Astrocyte of the cerebellum (primary cell): ENCODE measurements at regions not wholly inside any gene's neighbourhood (a gene's known extent, or its start where the extent isn't known, plus 50 kb on each side); places are given as distances from the start of the nearest gene placed in this dataset.

Experiments
- DNase-seq: peaks from one replicate; pipeline ENCODE4 v3.0.0-alpha.2; 2011; ENCODE audit warnings: low read depth
- H3K4me3 ChIP-seq: 2 replicates; pipeline ENCODE4 v1.5.1; 2011; ENCODE audit warnings: mild to moderate bottlenecking, low read depth, low read length, moderate library complexity
- CTCF ChIP-seq: IDR thresholded peaks from 2 replicates; pipeline ENCODE4 v1.5.1; 2012; ENCODE audit warnings: low read length, low read depth, moderate library complexity, mild to moderate bottlenecking; ENCODE audit errors: missing control alignments
- in situ Hi-C: cut with HindIII; loops from 2 replicates; pipeline ENCODE4 v1.10.0; 2017; ENCODE audit warnings: low sequenced_read_pairs

GRCh38 chr6:223136-223535, 69.2 kb upstream of the DUSP22 start:
- no peak overlapping the region for H3K4me3 ChIP-seq
- TF ChIP-seq CTCF, result no peak
- no peak for DNase-seq
- in situ Hi-C loops, result no loop called here

DNA sequence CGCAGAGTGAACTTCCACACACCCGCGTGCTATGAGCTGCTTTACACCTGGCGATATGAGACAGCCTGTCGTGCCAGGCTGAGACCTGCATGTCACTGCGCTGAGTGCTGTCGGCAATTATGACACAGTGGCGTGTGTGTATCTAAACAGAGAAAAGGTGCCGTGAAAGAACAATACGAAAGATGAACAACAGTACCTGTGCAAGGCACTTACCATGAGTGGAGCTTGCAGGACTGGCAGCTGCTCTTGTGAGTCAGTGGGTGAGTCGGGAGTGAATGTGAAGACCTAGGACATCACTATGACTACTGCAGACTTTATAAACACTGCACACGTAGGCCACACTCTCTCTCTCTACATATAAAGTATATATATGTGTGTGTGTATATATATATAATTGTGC, 68.5 kb upstream of the DUSP22 start:
- in situ Hi-C loops, result no loop called here
- TF ChIP-seq CTCF, result no peak
- H3K4me3 ChIP-seq, result no peak overlapping the region
- DNase-seq, result no peak

- H3K4me3 ChIP-seq, result no peak overlapping the region
- DNase-seq, result no peak
- no peak for TF ChIP-seq CTCF
- in situ Hi-C loops, result no loop called here
These were observed 67.9 kb upstream of the DUSP22 start for GRCh38 chr6:224350-224749.

GRCh38 chr6:225121-225721, 67.1 kb upstream of the DUSP22 start:
- no peak overlapping the region for H3K4me3 ChIP-seq
- DNase-seq, result no peak
- in situ Hi-C loops, result no loop called here
- TF ChIP-seq CTCF, result no peak

- no peak for DNase-seq
- H3K4me3 ChIP-seq, result no peak overlapping the region
- no peak for TF ChIP-seq CTCF
- in situ Hi-C loops, result no loop called here
These were observed 66.4 kb upstream of the DUSP22 start for GRCh38 chr6:225907-226306.

- in situ Hi-C loops, result no loop called here
- TF ChIP-seq CTCF, result no peak
- no peak overlapping the region for H3K4me3 ChIP-seq
- no peak for DNase-seq
These were observed 65.7 kb upstream of the DUSP22 start for GRCh38 chr6:226516-227073.
